OCI-LY7 (cell line): ENCODE measurements at regions not wholly inside any gene's neighbourhood (a gene's known extent, or its start where the extent isn't known, plus 50 kb on each side); places are given as distances from the start of the nearest gene placed in this dataset.

Experiments
- BruUV-seq: library from RNA; stranded (reverse); fragments of 400-500 nt; replicated peaks from 2 replicates; lab custom pipeline; 2021; lab: Mats Ljungman, UMichigan
- CTCF ChIA-PET: fragments of 300-600 bp; sonication (Branson Sonifier 250); formaldehyde crosslinking; loops from one replicate; lab custom pipeline; 2022; ENCODE audit warnings: antibody characterized with exemption; ENCODE audit not compliant: unreplicated experiment; lab: Charles Lee
- POLR2A ChIA-PET: fragments of 300-600 bp; sonication (Branson Sonifier 250); formaldehyde crosslinking; loops from one replicate; lab custom pipeline; 2022; ENCODE audit warnings: antibody characterized with exemption; lab: Charles Lee
- DNase-seq: peaks from one replicate; pipeline ENCODE4 v3.0.0-alpha.2; 2015; ENCODE audit warnings: low spot score
- H2AFZ ChIP-seq: fragments of 200-600 bp; sonication (generic), shearing (Covaris generic); 2 replicates; pipeline ENCODE4 v1.6.1; 2014; ENCODE audit warnings: mild to moderate bottlenecking, antibody characterized with exemption, low read length, moderate library complexity
- H3K27ac ChIP-seq: fragments of 200-600 bp; sonication (generic); 2 replicates; pipeline ENCODE4 v1.5.1; 2014; ENCODE audit warnings: mixed run types, low read depth, mild to moderate bottlenecking, moderate library complexity, low read length, inconsistent platforms; ENCODE audit not compliant: poor library complexity, severe bottlenecking
- H3K36me3 ChIP-seq: fragments of 200-600 bp; sonication (generic); 2 replicates; pipeline ENCODE4 v1.6.1; 2014; ENCODE audit warnings: mild to moderate bottlenecking, antibody characterized with exemption, low read length, moderate library complexity, mixed read lengths; ENCODE audit not compliant: insufficient read depth
- H3K4me1 ChIP-seq: fragments of 200-600 bp; sonication (generic); 2 replicates; pipeline ENCODE4 v1.5.1; 2014; ENCODE audit warnings: mild to moderate bottlenecking, low read length; ENCODE audit not compliant: insufficient read depth, poor library complexity, severe bottlenecking
- H3K4me2 ChIP-seq: fragments of 200-600 bp; sonication (generic); 2 replicates; pipeline ENCODE4 v1.6.1; 2014; ENCODE audit warnings: mild to moderate bottlenecking, low read length
- H3K4me3 ChIP-seq: fragments of 200-600 bp; sonication (generic); 2 replicates; pipeline ENCODE4 v1.5.1; 2014; ENCODE audit warnings: mild to moderate bottlenecking, low read depth, low read length; ENCODE audit not compliant: poor library complexity, severe bottlenecking
- H3K79me2 ChIP-seq: fragments of 200-600 bp; sonication (generic); 2 replicates; pipeline ENCODE4 v1.6.1; 2016; ENCODE audit warnings: low read depth, mild to moderate bottlenecking, low read length, moderate library complexity, mixed read lengths; ENCODE audit not compliant: insufficient read depth
- H3K9me2 ChIP-seq: fragments of 200-600 bp; sonication (generic); 2 replicates; pipeline ENCODE4 v1.6.1; 2016; ENCODE audit warnings: mild to moderate bottlenecking, low read length, mixed read lengths; ENCODE audit not compliant: insufficient read depth
- H3K9me3 ChIP-seq: fragments of 200-600 bp; sonication (generic); 2 replicates; pipeline ENCODE4 v1.6.1; 2014; ENCODE audit warnings: mild to moderate bottlenecking, mixed run types, low read length, mixed read lengths
- H4K20me1 ChIP-seq: fragments of 200-600 bp; sonication (generic); 2 replicates; pipeline ENCODE4 v1.6.1; 2014; ENCODE audit warnings: mild to moderate bottlenecking, antibody characterized with exemption, low read length, moderate library complexity, mixed read lengths; ENCODE audit not compliant: insufficient read depth
- CTCF ChIP-seq: fragments of 200-600 bp; sonication (generic); conservative IDR thresholded peaks from 2 replicates; pipeline ENCODE4 v1.5.1; 2014; ENCODE audit warnings: mild to moderate bottlenecking, antibody characterized with exemption, low read length, moderate library complexity, mixed read lengths
- EZH2phosphoT487 ChIP-seq: fragments of 200-600 bp; sonication (generic); IDR thresholded peaks from 2 replicates; pipeline ENCODE4 v1.6.1; 2018; ENCODE audit warnings: low read depth, borderline replicate concordance, mild to moderate bottlenecking, mixed run types, antibody characterized with exemption, low read length, moderate library complexity, mixed read lengths
- intact Hi-C: fragments of 100-400 bp; cut with micrococcal nuclease; formaldehyde crosslinking; loops from one replicate; pipeline ENCODE4 v1.10.0; 2022; ENCODE audit not compliant: unreplicated experiment

- Histone ChIP-seq H3K9me3 (no peaks in the 10 kb centered on the region), H3K36me3 (no peaks in the 10 kb centered on the region), H4K20me1 (no peaks in the 10 kb centered on the region), H3K4me1 (peaks cover 71% of the 10 kb centered on the region), H3K9me2 (no peaks in the 10 kb centered on the region), H3K4me2 (peak overlapping the region; percentile 68), H3K4me3 (peak overlapping the region; percentile 41), H3K27ac (peak overlapping the region; percentile 86), H2AFZ (peak overlapping the region; percentile 77; the same call in 1 of the 2 replicates), H3K79me2 (no peaks in the 10 kb centered on the region)
- TF ChIP-seq CTCF (no peak), EZH2phosphoT487 (no peak)
- BruUV-seq, result no TSS peak
- peak; percentile 76 for DNase-seq
- POLR2A ChIA-PET, result interaction anchor here (0.6 to 4.2 kb wide), 10 partner anchors 15 to 202 kb away, joined by 3 to 25 read pairs (median 5); no protein-coding TSS in a partner anchor
- intact Hi-C loops, result loop anchor here (5.0 kb wide), 2 partner anchors 48 to 148 kb away; no protein-coding TSS in a partner anchor
- CTCF ChIA-PET, result interaction anchor here (1.2 kb wide), 1 partner anchor 34 kb away, joined by 4 read pairs; no protein-coding TSS in a partner anchor
Measured at GRCh38 chr20:40744818-40745175, 55.8 kb upstream of the MAFB start.

GRCh38 chr20:40746251-40746650 lies 57.2 kb upstream of the MAFB start:
- BruUV-seq, result no TSS peak
- H3K4me3 ChIP-seq, result no peak overlapping the region
- H3K9me3 ChIP-seq, result no peaks in the 10 kb centered on the region
- no peak for DNase-seq
- H3K27ac ChIP-seq, result no peak overlapping the region
- no peaks in the 10 kb centered on the region for H3K36me3 ChIP-seq
- no peak overlapping the region; the same call in 1 of the 2 replicates for H2AFZ ChIP-seq
- no peaks in the 10 kb centered on the region for H4K20me1 ChIP-seq
- H3K4me1 ChIP-seq, result peaks cover 70% of the 10 kb centered on the region
- H3K79me2 ChIP-seq, result no peaks in the 10 kb centered on the region
- intact Hi-C loops, result no loop called here
- ChIA-PET CTCF (no interaction called here), POLR2A (interaction anchor here (0.6 to 4.2 kb wide), 10 partner anchors 11 to 200 kb away, joined by 3 to 25 read pairs (median 4); no protein-coding TSS in a partner anchor)
- no peak for TF ChIP-seq CTCF
- TF ChIP-seq EZH2phosphoT487, result no peak
- peak overlapping the region; percentile 68 for H3K4me2 ChIP-seq
- H3K9me2 ChIP-seq, result no peaks in the 10 kb centered on the region

DNA sequence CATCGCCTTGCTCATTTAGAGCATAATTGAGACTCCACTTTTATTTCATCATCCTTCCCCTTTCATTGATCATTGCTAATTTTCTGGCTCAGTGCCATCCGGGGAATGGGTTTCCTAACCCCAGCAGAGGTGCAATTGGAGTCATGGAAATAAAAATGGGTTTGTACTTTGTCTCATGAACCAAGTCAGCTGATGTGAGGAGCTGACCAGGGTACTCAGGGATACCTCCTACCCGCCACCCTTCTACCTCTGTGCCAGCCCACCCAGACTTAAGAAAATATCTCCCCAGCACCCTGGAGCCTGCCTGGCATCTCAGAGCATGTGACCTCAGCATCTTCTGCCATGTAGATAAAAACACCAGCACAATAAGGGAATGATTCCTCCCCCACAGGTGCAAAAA lies 59.1 kb upstream of the MAFB start:
- CTCF ChIA-PET, result no interaction called here
- no peak for DNase-seq
- H3K4me1 ChIP-seq, result peaks cover 51% of the 10 kb centered on the region

More for the DNA sequence above, 59.1 kb upstream of the MAFB start:
- H3K27ac ChIP-seq, result no peak overlapping the region
- TF ChIP-seq EZH2phosphoT487 (no peak), CTCF (no peak)
- POLR2A ChIA-PET, result interaction anchor here (1.2 to 1.6 kb wide), 2 partner anchors 26 to 183 kb away, joined by 3 read pairs; no protein-coding TSS in a partner anchor
- no peak overlapping the region for H3K4me3 ChIP-seq
- H4K20me1 ChIP-seq, result no peaks in the 10 kb centered on the region
- no peak overlapping the region for H3K4me2 ChIP-seq
- H2AFZ ChIP-seq, result no peak overlapping the region
- no peaks in the 10 kb centered on the region for H3K9me2 ChIP-seq
- intact Hi-C loops, result no loop called here
- BruUV-seq, result no TSS peak
- H3K79me2 ChIP-seq, result no peaks in the 10 kb centered on the region
- H3K36me3 ChIP-seq, result no peaks in the 10 kb centered on the region
- no peaks in the 10 kb centered on the region for H3K9me3 ChIP-seq
